Endothelial cell (in vitro differentiated cells): ENCODE measurements at regions not wholly inside any gene's neighbourhood (a gene's known extent, or its start where the extent isn't known, plus 50 kb on each side); places are given as distances from the start of the nearest gene placed in this dataset.
"Not testable (repeated sequence)": the region's sequence is repeated elsewhere in the genome, so short reads cannot be mapped to it uniquely, and the experiment has no call there.

ENCODE experiments used
- DNase-seq: peaks from one replicate; pipeline ENCODE4 v3.0.0; 2021; ENCODE audit warnings: low spot score
- H3K27ac Mint-ChIP-seq: one replicate; pipeline ENCODE4 v1.8.0; 2021; ENCODE audit warnings: mixed read lengths, inconsistent platforms; ENCODE audit not compliant: unreplicated experiment
- H3K27me3 Mint-ChIP-seq: one replicate; pipeline ENCODE4 v1.8.0; 2021; ENCODE audit warnings: mild to moderate bottlenecking, moderate library complexity, mixed read lengths, inconsistent platforms; ENCODE audit not compliant: unreplicated experiment
- H3K36me3 Mint-ChIP-seq: one replicate; pipeline ENCODE4 v1.8.0; 2021; ENCODE audit warnings: mild to moderate bottlenecking, low read depth, mixed read lengths, inconsistent platforms; ENCODE audit not compliant: unreplicated experiment
- H3K4me1 Mint-ChIP-seq: one replicate; pipeline ENCODE4 v1.8.0; 2021; ENCODE audit warnings: mild to moderate bottlenecking, mixed read lengths, inconsistent platforms; ENCODE audit not compliant: unreplicated experiment
- H3K4me3 Mint-ChIP-seq: one replicate; pipeline ENCODE4 v1.8.0; 2021; ENCODE audit warnings: mild to moderate bottlenecking, mixed read lengths, inconsistent platforms; ENCODE audit not compliant: unreplicated experiment
- H3K9me3 Mint-ChIP-seq: one replicate; pipeline ENCODE4 v1.8.0; 2021; ENCODE audit warnings: mixed read lengths, inconsistent platforms; ENCODE audit not compliant: unreplicated experiment
- TF ChIP-seq, protein P1 (sequence below): fragments of 200-600 bp; sonication (generic); IDR thresholded peaks from one replicate; pipeline ENCODE4 v1.5.0; 2021; ENCODE audit warnings: antibody characterized with exemption; ENCODE audit not compliant: unreplicated experiment

DNA sequence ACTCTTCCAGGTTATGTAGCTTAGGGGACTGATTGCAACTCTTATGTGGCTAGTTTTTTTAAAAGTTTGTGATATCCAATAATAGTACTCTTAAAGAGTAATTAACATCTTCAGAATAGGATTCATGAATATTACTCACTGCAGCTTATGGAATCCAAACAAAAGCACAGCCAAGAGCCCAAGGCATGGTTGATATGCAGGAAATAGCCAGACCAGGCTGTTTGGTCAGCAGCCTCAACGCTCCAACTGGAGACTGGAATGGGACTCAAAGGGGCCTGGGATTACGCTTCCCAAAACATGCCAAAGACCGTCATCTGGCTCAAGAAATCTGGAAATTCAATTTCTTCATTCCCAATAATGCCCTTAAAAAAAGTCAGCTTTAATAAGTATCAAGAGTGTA lies 268.6 kb downstream of the SEC61B start:
- no peak overlapping the region for H3K27ac Mint-ChIP-seq
- H3K27me3 Mint-ChIP-seq = peaks cover 4% of the 10 kb centered on the region
- no peaks in the 10 kb centered on the region for H3K9me3 Mint-ChIP-seq
- H3K4me3 Mint-ChIP-seq = no peak overlapping the region
- DNase-seq = no peak
- TF ChIP-seq, protein P1, sequence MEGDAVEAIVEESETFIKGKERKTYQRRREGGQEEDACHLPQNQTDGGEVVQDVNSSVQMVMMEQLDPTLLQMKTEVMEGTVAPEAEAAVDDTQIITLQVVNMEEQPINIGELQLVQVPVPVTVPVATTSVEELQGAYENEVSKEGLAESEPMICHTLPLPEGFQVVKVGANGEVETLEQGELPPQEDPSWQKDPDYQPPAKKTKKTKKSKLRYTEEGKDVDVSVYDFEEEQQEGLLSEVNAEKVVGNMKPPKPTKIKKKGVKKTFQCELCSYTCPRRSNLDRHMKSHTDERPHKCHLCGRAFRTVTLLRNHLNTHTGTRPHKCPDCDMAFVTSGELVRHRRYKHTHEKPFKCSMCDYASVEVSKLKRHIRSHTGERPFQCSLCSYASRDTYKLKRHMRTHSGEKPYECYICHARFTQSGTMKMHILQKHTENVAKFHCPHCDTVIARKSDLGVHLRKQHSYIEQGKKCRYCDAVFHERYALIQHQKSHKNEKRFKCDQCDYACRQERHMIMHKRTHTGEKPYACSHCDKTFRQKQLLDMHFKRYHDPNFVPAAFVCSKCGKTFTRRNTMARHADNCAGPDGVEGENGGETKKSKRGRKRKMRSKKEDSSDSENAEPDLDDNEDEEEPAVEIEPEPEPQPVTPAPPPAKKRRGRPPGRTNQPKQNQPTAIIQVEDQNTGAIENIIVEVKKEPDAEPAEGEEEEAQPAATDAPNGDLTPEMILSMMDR = no peak
- no peaks in the 10 kb centered on the region for H3K4me1 Mint-ChIP-seq
- no peaks in the 10 kb centered on the region for H3K36me3 Mint-ChIP-seq

DNA sequence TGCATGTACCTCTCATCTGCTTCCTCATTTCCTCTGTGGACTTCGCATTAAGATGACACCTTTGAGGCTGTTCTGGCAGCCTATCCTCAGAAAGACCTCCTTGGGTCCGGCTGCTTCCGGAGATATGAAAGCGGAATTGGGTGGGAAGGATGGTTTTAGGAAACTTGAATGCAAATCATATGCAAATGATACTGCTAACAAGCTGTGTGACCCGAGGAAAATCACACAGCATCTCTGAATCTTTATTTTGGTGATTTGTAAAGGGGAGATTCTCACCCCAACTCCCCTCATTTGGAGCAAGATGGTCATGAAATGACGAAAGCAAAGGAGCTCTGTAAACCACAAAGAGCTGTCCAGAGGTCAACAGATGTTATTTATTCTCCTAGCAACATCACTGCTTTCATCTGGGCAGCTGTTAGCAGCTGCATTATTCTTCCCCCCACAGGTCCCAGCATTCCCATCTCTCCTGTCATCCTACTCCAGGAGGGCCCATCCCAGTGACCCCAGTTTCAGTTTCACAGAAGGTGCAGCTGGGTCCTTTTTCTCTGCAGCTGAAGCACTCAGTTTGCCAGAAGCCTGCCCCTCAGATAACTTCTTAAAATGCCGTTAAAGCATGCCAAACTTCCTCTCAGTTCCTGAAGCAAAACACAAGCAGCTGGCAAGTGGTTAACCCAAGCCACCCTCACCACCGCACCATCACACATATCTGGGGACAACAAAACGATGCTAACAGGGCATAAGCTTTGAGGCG lies 269.5 kb downstream of the SEC61B start:
- Mint-ChIP-seq H3K4me3 (no peak overlapping the region), H3K4me1 (no peaks in the 10 kb centered on the region), H3K9me3 (no peaks in the 10 kb centered on the region), H3K36me3 (no peaks in the 10 kb centered on the region), H3K27ac (no peak overlapping the region), H3K27me3 (peaks cover 4% of the 10 kb centered on the region)
- TF ChIP-seq, protein P1 = no peak
- DNase-seq = no peak

DNA sequence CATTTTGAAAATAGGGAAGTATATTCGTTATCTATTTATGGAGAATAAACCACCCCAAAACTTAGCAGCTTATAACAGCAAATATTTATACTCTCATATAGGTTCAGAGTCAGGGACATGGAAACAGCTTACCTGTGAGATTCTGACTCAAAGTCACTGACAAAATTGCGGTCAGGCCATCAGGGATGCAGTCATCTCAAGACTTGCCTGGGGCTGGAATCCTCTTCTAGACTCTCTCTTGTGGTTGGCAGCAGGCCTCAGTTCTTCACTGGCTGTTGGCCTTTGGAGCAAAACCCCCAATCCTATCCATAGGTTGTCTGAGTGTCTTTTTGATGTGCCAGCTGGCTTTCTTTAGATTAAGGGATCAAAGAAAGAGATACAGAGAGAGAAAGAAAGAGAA lies 275.6 kb downstream of the SEC61B start:
- TF ChIP-seq, protein P1 = no peak
- Mint-ChIP-seq H3K4me1 (no peaks in the 10 kb centered on the region), H3K27ac (no peak overlapping the region), H3K36me3 (peaks cover 6% of the 10 kb centered on the region), H3K4me3 (no peak overlapping the region), H3K9me3 (no peaks in the 10 kb centered on the region), H3K27me3 (peaks cover 2% of the 10 kb centered on the region)
- no peak for DNase-seq

DNA sequence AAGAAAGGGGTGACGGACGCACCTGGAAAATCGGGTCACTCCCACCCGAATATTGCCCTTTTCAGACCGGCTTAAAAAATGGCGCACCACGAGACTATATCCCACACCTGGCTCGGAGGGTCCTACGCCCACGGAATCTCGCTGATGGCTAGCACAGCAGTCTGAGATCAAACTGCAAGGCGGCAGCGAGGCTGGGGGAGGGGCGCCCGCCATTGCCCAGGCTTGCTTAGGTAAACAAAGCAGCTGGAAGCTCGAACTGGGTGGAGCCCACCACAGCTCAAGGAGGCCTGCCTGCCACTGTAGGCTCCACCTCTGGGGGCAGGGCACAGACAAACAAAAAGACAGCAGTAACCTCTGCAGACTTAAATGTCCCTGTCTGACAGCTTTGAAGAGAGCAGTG lies 276.9 kb downstream of the SEC61B start:
- H3K27ac Mint-ChIP-seq, H3K4me3 Mint-ChIP-seq, DNase-seq: not testable (repeated sequence)

DNA sequence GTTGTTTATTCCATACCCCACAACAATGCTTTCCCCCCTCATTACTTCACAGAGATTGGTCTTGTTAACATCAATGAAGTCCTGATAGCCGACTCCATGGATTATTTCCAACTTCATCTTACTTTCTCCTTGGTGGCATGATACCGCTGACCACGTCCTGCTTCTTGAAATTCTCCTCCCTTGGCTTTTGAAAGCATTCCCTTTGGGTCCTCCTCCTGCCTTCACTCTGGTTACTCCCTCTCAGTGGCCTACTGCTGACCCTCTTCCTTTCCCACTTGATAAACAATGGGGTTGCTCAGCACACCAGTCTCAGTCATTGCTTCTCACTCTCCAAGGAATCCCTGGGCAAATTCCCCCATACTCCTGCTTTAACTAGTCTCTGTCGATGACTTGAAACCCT lies 283.9 kb downstream of the SEC61B start:
- no peak overlapping the region for H3K27ac Mint-ChIP-seq
- TF ChIP-seq, protein P1 = no peak
- no peaks in the 10 kb centered on the region for H3K9me3 Mint-ChIP-seq
- no peak for DNase-seq
- H3K4me1 Mint-ChIP-seq = no peaks in the 10 kb centered on the region
- H3K36me3 Mint-ChIP-seq = no peaks in the 10 kb centered on the region
- no peaks in the 10 kb centered on the region for H3K27me3 Mint-ChIP-seq
- H3K4me3 Mint-ChIP-seq = no peak overlapping the region

More for the DNA sequence above, 276.9 kb downstream of the SEC61B start:
- not testable (repeated sequence) for H3K27me3 Mint-ChIP-seq, H3K4me1 Mint-ChIP-seq, H3K9me3 Mint-ChIP-seq, H3K36me3 Mint-ChIP-seq
